Neural progenitor cell (in vitro differentiated cells): ENCODE measurements at regions not wholly inside any gene's neighbourhood (a gene's known extent, or its start where the extent isn't known, plus 50 kb on each side); places are given as distances from the start of the nearest gene placed in this dataset.
A peak's percentile ranks its signal among the peaks of the same experiment; 100 is the strongest.

Source experiments
- DNase-seq: peaks from one replicate; pipeline ENCODE4 v3.0.0-alpha.2; 2016; ENCODE audit warnings: low spot score
- H2AFZ ChIP-seq: fragments of 200-600 bp; sonication (generic); replicated peaks from 2 replicates; pipeline ENCODE4 v1.6.1; 2016; ENCODE audit warnings: antibody characterized with exemption
- H3F3A ChIP-seq: fragments of 200-600 bp; sonication (generic); 2 replicates; pipeline ENCODE4 v1.6.1; 2016; ENCODE audit warnings: antibody characterized with exemption, low read depth
- H3K27ac ChIP-seq: fragments of 200-600 bp; sonication (generic); 2 replicates; pipeline ENCODE4 v1.5.1; 2016; ENCODE audit warnings: mild to moderate bottlenecking
- H3K27me3 ChIP-seq: fragments of 200-600 bp; sonication (generic); 2 replicates; pipeline ENCODE4 v1.6.1; 2016; ENCODE audit warnings: mild to moderate bottlenecking, moderate library complexity
- H3K36me3 ChIP-seq: fragments of 200-600 bp; sonication (generic); 2 replicates; pipeline ENCODE4 v1.5.1; 2016
- H3K4me1 ChIP-seq: fragments of 200-600 bp; sonication (generic); 2 replicates; pipeline ENCODE4 v1.6.1; 2016; ENCODE audit warnings: mixed run types
- H3K4me2 ChIP-seq: fragments of 200-600 bp; sonication (generic); 2 replicates; pipeline ENCODE4 v1.6.1; 2016
- H3K4me3 ChIP-seq: fragments of 200-600 bp; sonication (generic); 2 replicates; pipeline ENCODE4 v1.5.1; 2016
- H3K79me2 ChIP-seq: fragments of 200-600 bp; sonication (generic); 2 replicates; pipeline ENCODE4 v1.6.1; 2016; ENCODE audit warnings: low read depth
- H3K9ac ChIP-seq: fragments of 200-600 bp; sonication (generic); 2 replicates; pipeline ENCODE4 v1.6.1; 2016
- H3K9me3 ChIP-seq: fragments of 200-600 bp; sonication (generic); 2 replicates; pipeline ENCODE4 v1.5.1; 2016; ENCODE audit warnings: low read depth
- H4K20me1 ChIP-seq: fragments of 200-600 bp; sonication (generic); 2 replicates; pipeline ENCODE4 v1.6.1; 2016; ENCODE audit warnings: low read depth
- H3K27ac Mint-ChIP-seq: 3 replicates; pipeline ENCODE4 v1.8.0; 2021; ENCODE audit warnings: mixed read lengths
- H3K27me3 Mint-ChIP-seq: 2 replicates; pipeline ENCODE4 v1.8.0; 2022; ENCODE audit warnings: low read depth, mild to moderate bottlenecking, inconsistent platforms, moderate library complexity, mixed read lengths; ENCODE audit not compliant: insufficient read depth
- H3K36me3 Mint-ChIP-seq: 3 replicates; pipeline ENCODE4 v1.8.0; 2021; ENCODE audit warnings: mixed read lengths
- H3K4me1 Mint-ChIP-seq: 3 replicates; pipeline ENCODE4 v1.8.0; 2021; ENCODE audit warnings: mixed read lengths
- H3K4me3 Mint-ChIP-seq: 3 replicates; pipeline ENCODE4 v1.8.0; 2021; ENCODE audit warnings: mild to moderate bottlenecking, moderate library complexity, mixed read lengths
- H3K9me3 Mint-ChIP-seq: 3 replicates; pipeline ENCODE4 v1.8.0; 2020; ENCODE audit warnings: mixed read lengths
- CTCF ChIP-seq: fragments of 200-600 bp; sonication (generic); IDR thresholded peaks from 2 replicates; pipeline ENCODE4 v1.5.1; 2017; ENCODE audit warnings: antibody characterized with exemption, mild to moderate bottlenecking
- EZH2 ChIP-seq: fragments of 200-600 bp; sonication (generic); IDR thresholded peaks from 2 replicates; pipeline ENCODE4 v1.6.1; 2017; ENCODE audit warnings: antibody characterized with exemption, mild to moderate bottlenecking, moderate library complexity
- EZH2phosphoT487 ChIP-seq: fragments of 200-600 bp; sonication (generic); IDR thresholded peaks from 2 replicates; pipeline ENCODE4 v1.6.1; 2017; ENCODE audit warnings: antibody characterized with exemption

GRCh38 chr4:138659037-138659811 lies 356.4 kb upstream of the NOCT start:
- Histone ChIP-seq H3K4me1 (peaks cover 32% of the 10 kb centered on the region), H3K79me2 (no peaks in the 10 kb centered on the region), H3K9ac (no peak overlapping the region), H3F3A (peaks cover 33% of the 10 kb centered on the region), H3K4me3 (peak overlapping the region; percentile 23), H3K4me2 (peak overlapping the region; percentile 72), H3K27me3 (peaks cover 42% of the 10 kb centered on the region), H3K9me3 (no peaks in the 10 kb centered on the region), H3K36me3 (no peaks in the 10 kb centered on the region), H4K20me1 (peaks cover 4% of the 10 kb centered on the region), H2AFZ (no peak overlapping the region), H3K27ac (no peak overlapping the region)
- Mint-ChIP-seq H3K4me3 (peak overlapping the region; percentile 31), H3K4me1 (peaks cover 35% of the 10 kb centered on the region), H3K27me3 (no peaks in the 10 kb centered on the region), H3K36me3 (no peaks in the 10 kb centered on the region), H3K9me3 (peaks cover 2% of the 10 kb centered on the region), H3K27ac (peak overlapping the region; percentile 20)
- DNase-seq, result peak; percentile 11
- no peak for TF ChIP-seq CTCF
- TF ChIP-seq EZH2, result no peak
- TF ChIP-seq EZH2phosphoT487, result no peak

GRCh38 chr4:138658518-138658917 lies 357.1 kb upstream of the NOCT start:
- Mint-ChIP-seq H3K4me1 (peaks cover 35% of the 10 kb centered on the region), H3K27ac (no peak overlapping the region), H3K36me3 (no peaks in the 10 kb centered on the region), H3K4me3 (peak overlapping the region; percentile 31), H3K9me3 (peaks cover 3% of the 10 kb centered on the region), H3K27me3 (no peaks in the 10 kb centered on the region)
- Histone ChIP-seq H3K4me2 (peak overlapping the region; percentile 72), H3K9me3 (no peaks in the 10 kb centered on the region), H3K4me3 (peak overlapping the region; percentile 23), H3K36me3 (no peaks in the 10 kb centered on the region), H3K4me1 (peaks cover 28% of the 10 kb centered on the region), H3K27me3 (peaks cover 35% of the 10 kb centered on the region), H3K27ac (no peak overlapping the region), H3F3A (peaks cover 33% of the 10 kb centered on the region), H3K79me2 (no peaks in the 10 kb centered on the region), H4K20me1 (peaks cover 4% of the 10 kb centered on the region), H2AFZ (no peak overlapping the region), H3K9ac (no peak overlapping the region)
- peak; percentile 17 for DNase-seq
- TF ChIP-seq EZH2phosphoT487 (no peak), CTCF (no peak), EZH2 (no peak)

GRCh38 chr4:138656990-138657389 lies 358.6 kb upstream of the NOCT start:
- Mint-ChIP-seq H3K36me3 (no peaks in the 10 kb centered on the region), H3K4me3 (no peak overlapping the region), H3K27ac (no peak overlapping the region), H3K27me3 (peaks cover 2% of the 10 kb centered on the region), H3K4me1 (peaks cover 35% of the 10 kb centered on the region), H3K9me3 (peaks cover 8% of the 10 kb centered on the region)
- Histone ChIP-seq H3K27me3 (peaks cover 20% of the 10 kb centered on the region), H3F3A (peaks cover 33% of the 10 kb centered on the region), H3K4me3 (no peak overlapping the region), H3K9ac (no peak overlapping the region), H3K27ac (no peak overlapping the region), H4K20me1 (peaks cover 4% of the 10 kb centered on the region), H3K79me2 (no peaks in the 10 kb centered on the region), H2AFZ (no peak overlapping the region), H3K4me1 (peaks cover 28% of the 10 kb centered on the region), H3K36me3 (no peaks in the 10 kb centered on the region), H3K4me2 (no peak overlapping the region), H3K9me3 (no peaks in the 10 kb centered on the region)
- TF ChIP-seq EZH2, result no peak
- TF ChIP-seq CTCF, result no peak
- TF ChIP-seq EZH2phosphoT487, result no peak
- DNase-seq, result no peak
